ENCODE measurements at regions not wholly inside any gene's neighbourhood (a gene's known extent, or its start where the extent isn't known, plus 50 kb on each side); places are given as distances from the start of the nearest gene placed in this dataset.

DNA sequence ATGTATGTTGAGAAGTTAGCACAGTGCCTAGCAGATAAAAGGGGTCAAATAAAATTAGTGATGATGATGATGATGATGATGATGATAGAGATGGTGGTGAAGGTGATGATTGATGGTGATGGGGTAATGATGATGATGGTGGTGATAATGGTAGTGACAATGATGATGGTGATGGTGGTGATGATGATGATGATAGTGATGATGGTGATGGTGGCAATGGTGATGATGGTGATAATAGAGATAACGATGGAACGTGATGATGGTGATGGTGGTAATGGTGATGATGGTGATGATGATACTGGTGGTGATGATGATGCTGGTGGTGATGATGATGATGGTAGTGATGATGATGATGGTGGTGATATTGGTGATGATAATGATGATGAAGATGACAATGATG is 223.7 kb downstream of the FOXL1 start:
- Histone ChIP-seq H3K4me1 (peaks cover 6% of the 10 kb centered on the region; the same call in 1 of the 3 replicates), H3K9me3 (no peaks in the 10 kb centered on the region), H3K27ac (no peak overlapping the region), H3K4me2 (no peak overlapping the region), H3K4me3 (no peak overlapping the region)
- DNase-seq (ENCODE audit: low read depth in 1 of 2, low spot score in 1 of 2) (no peak), ATAC-seq (no peak), FAIRE-seq (no peak)
- TF ChIP-seq POLR2AphosphoS2 (conservative IDR thresholded peaks at IDR 0.05; ENCODE audit: low read length) (no peak), CEBPB (IDR thresholded peaks at IDR 0.05) (no peak)
- TF ChIP-seq, protein P1, sequence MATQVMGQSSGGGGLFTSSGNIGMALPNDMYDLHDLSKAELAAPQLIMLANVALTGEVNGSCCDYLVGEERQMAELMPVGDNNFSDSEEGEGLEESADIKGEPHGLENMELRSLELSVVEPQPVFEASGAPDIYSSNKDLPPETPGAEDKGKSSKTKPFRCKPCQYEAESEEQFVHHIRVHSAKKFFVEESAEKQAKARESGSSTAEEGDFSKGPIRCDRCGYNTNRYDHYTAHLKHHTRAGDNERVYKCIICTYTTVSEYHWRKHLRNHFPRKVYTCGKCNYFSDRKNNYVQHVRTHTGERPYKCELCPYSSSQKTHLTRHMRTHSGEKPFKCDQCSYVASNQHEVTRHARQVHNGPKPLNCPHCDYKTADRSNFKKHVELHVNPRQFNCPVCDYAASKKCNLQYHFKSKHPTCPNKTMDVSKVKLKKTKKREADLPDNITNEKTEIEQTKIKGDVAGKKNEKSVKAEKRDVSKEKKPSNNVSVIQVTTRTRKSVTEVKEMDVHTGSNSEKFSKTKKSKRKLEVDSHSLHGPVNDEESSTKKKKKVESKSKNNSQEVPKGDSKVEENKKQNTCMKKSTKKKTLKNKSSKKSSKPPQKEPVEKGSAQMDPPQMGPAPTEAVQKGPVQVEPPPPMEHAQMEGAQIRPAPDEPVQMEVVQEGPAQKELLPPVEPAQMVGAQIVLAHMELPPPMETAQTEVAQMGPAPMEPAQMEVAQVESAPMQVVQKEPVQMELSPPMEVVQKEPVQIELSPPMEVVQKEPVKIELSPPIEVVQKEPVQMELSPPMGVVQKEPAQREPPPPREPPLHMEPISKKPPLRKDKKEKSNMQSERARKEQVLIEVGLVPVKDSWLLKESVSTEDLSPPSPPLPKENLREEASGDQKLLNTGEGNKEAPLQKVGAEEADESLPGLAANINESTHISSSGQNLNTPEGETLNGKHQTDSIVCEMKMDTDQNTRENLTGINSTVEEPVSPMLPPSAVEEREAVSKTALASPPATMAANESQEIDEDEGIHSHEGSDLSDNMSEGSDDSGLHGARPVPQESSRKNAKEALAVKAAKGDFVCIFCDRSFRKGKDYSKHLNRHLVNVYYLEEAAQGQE (IDR thresholded peaks at IDR 0.05) = no peak
- WGBS (ENCODE audit: missing lambda C conversion rate) = 42% methylated on average over 2 of the region's 2 CpGs
- POLR2A ChIA-PET = no interaction called here
- CTCF ChIA-PET = interaction anchor here (1.3 to 2.4 kb wide), 2 partner anchors 9 to 261 kb away, joined by 3 to 5 read pairs; no protein-coding TSS in a partner anchor

DNA sequence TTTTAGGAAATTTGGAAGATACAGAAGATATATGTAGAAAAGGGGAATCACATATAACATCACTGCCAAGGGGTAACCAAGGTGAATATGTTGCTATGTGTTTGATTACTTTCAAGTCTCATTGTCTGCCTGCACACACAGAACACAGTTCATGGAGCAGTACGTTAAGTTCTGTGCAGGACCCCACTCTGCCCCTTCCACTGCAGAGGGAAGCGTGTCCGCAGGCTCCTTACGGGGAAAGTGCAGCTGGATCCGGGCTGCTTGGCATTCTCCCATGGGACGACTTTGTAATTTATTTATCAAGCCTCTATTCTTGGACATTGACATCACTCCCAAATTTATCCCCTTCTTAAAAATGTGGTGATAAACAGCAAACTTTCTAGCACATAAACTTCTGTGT is 226.8 kb downstream of the FOXL1 start:
- 73% methylated on average over 6 of the region's 6 CpGs for WGBS (ENCODE audit: missing lambda C conversion rate)
- CTCF ChIA-PET = interaction anchor here (1.9 kb wide), 1 partner anchor 257 kb away, joined by 9 read pairs; no protein-coding TSS in a partner anchor

DNA sequence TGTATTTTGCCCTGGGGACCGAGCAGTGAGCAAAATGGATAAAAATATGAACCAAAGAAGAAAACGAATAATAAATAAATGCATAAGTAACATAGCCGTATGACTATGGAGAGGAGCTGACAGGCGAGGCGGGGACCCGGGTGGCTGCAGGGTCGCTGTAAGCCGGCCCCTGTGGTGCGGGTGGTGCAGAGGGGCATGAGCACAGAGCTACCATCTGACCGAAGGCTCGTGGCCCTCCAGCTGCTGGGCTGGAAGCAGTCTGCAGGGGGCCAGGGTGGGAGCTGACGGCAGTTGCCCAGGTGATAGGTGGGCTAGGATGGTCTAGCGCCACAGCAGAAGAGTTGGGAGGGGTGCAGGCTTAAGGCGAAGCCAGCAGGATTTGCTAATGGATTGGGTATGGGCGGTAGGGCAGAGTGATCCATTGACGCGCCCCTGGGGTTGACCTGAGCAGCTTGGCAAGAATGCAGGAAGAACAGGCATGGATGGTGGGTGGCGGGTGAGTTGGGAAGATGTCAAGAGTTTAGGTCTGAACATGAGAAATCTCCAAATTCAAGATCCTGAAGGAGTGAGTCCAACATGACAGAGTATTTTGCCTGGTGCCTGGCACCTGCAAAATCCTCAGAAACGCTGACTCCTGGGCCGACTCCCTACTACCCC is 228.0 kb downstream of the FOXL1 start:
- CTCF ChIA-PET = interaction anchor here (1.4 to 2.3 kb wide), 5 partner anchors 8 to 256 kb away, joined by 5 to 9 read pairs (median 8); no protein-coding TSS in a partner anchor
- ATAC-seq = no peak
- TF ChIP-seq TFCP2L1 (CRISPR knock-in tag; IDR thresholded peaks at IDR 0.05) (no peak), RFX5 (IDR thresholded peaks at IDR 0.05) (no peak), RAD21 (conservative IDR thresholded peaks at IDR 0.05 in 1 of 2, IDR thresholded peaks at IDR 0.05 in 1 of 2) (no peak), JUN (IDR thresholded peaks at IDR 0.05) (no peak), TP53 (CRISPR knock-in tag; IDR thresholded peaks at IDR 0.05) (no peak), ESRRA (IDR thresholded peaks at IDR 0.05; ENCODE audit: borderline replicate concordance, low read length) (no peak), KDM5A (IDR thresholded peaks at IDR 0.05) (no peak), NFE2L2 (conservative IDR thresholded peaks at IDR 0.05; ENCODE audit: low read length) (no peak), CEBPB (IDR thresholded peaks at IDR 0.05) (no peak), CHD2 (IDR thresholded peaks at IDR 0.05; ENCODE audit: low read length, partially characterized antibody) (no peak)
- TF ChIP-seq, protein P2, sequence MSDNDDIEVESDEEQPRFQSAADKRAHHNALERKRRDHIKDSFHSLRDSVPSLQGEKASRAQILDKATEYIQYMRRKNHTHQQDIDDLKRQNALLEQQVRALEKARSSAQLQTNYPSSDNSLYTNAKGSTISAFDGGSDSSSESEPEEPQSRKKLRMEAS (IDR thresholded peaks at IDR 0.05) = no peak
- TF ChIP-seq, protein P3, sequence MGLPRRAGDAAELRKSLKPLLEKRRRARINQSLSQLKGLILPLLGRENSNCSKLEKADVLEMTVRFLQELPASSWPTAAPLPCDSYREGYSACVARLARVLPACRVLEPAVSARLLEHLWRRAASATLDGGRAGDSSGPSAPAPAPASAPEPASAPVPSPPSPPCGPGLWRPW (IDR thresholded peaks at IDR 0.05) = no peak
- TF ChIP-seq, protein P4, sequence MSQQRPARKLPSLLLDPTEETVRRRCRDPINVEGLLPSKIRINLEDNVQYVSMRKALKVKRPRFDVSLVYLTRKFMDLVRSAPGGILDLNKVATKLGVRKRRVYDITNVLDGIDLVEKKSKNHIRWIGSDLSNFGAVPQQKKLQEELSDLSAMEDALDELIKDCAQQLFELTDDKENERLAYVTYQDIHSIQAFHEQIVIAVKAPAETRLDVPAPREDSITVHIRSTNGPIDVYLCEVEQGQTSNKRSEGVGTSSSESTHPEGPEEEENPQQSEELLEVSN (IDR thresholded peaks at IDR 0.05; ENCODE audit: borderline replicate concordance, low read depth) = no peak
- TF ChIP-seq, protein P5, sequence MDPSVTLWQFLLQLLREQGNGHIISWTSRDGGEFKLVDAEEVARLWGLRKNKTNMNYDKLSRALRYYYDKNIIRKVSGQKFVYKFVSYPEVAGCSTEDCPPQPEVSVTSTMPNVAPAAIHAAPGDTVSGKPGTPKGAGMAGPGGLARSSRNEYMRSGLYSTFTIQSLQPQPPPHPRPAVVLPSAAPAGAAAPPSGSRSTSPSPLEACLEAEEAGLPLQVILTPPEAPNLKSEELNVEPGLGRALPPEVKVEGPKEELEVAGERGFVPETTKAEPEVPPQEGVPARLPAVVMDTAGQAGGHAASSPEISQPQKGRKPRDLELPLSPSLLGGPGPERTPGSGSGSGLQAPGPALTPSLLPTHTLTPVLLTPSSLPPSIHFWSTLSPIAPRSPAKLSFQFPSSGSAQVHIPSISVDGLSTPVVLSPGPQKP (IDR thresholded peaks at IDR 0.05; ENCODE audit: low read depth, low read length) = no peak
- TF ChIP-seq, protein P6, sequence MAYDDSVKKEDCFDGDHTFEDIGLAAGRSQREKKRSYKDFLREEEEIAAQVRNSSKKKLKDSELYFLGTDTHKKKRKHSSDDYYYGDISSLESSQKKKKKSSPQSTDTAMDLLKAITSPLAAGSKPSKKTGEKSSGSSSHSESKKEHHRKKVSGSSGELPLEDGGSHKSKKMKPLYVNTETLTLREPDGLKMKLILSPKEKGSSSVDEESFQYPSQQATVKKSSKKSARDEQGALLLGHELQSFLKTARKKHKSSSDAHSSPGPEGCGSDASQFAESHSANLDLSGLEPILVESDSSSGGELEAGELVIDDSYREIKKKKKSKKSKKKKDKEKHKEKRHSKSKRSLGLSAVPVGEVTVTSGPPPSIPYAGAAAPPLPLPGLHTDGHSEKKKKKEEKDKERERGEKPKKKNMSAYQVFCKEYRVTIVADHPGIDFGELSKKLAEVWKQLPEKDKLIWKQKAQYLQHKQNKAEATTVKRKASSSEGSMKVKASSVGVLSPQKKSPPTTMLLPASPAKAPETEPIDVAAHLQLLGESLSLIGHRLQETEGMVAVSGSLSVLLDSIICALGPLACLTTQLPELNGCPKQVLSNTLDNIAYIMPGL (CRISPR knock-in tag; IDR thresholded peaks at IDR 0.05; ENCODE audit: borderline replicate concordance) = no peak

More for the DNA sequence above, 226.8 kb downstream of the FOXL1 start:
- DNase-seq (ENCODE audit: low read depth in 1 of 2, low spot score in 1 of 2) (no peak), FAIRE-seq (no peak), ATAC-seq (no peak)
- TF ChIP-seq TP53 (CRISPR knock-in tag; IDR thresholded peaks at IDR 0.05) (no peak), RFX5 (IDR thresholded peaks at IDR 0.05) (no peak), RARB (CRISPR knock-in tag; IDR thresholded peaks at IDR 0.05) (no peak), HDAC2 (IDR thresholded peaks at IDR 0.05) (no peak), KDM5A (IDR thresholded peaks at IDR 0.05) (no peak), MYC (IDR thresholded peaks at IDR 0.05; ENCODE audit: borderline replicate concordance, low read length) (no peak), HOXA7 (CRISPR knock-in tag; IDR thresholded peaks at IDR 0.05) (no peak), CHD2 (IDR thresholded peaks at IDR 0.05; ENCODE audit: low read length, partially characterized antibody) (no peak)
- TF ChIP-seq, protein P7, sequence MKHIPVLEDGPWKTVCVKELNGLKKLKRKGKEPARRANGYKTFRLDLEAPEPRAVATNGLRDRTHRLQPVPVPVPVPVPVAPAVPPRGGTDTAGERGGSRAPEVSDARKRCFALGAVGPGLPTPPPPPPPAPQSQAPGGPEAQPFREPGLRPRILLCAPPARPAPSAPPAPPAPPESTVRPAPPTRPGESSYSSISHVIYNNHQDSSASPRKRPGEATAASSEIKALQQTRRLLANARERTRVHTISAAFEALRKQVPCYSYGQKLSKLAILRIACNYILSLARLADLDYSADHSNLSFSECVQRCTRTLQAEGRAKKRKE (CRISPR knock-in tag; IDR thresholded peaks at IDR 0.05; ENCODE audit: low read depth) = no peak
- TF ChIP-seq, protein P8, sequence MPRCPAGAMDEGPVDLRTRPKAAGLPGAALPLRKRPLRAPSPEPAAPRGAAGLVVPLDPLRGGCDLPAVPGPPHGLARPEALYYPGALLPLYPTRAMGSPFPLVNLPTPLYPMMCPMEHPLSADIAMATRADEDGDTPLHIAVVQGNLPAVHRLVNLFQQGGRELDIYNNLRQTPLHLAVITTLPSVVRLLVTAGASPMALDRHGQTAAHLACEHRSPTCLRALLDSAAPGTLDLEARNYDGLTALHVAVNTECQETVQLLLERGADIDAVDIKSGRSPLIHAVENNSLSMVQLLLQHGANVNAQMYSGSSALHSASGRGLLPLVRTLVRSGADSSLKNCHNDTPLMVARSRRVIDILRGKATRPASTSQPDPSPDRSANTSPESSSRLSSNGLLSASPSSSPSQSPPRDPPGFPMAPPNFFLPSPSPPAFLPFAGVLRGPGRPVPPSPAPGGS (IDR thresholded peaks at IDR 0.05) = no peak
- H3K27ac ChIP-seq = no peak overlapping the region
- no peak overlapping the region for H3K4me3 ChIP-seq
- H3K4me1 ChIP-seq = peaks cover 15% of the 10 kb centered on the region
- no peak overlapping the region for H3K4me2 ChIP-seq
- no peaks in the 10 kb centered on the region for H3K9me3 ChIP-seq
- POLR2A ChIA-PET = no interaction called here

More for the DNA sequence above, 228.0 kb downstream of the FOXL1 start:
- H3K4me1 ChIP-seq = peaks cover 16% of the 10 kb centered on the region
- no peak for FAIRE-seq
- POLR2A ChIA-PET = no interaction called here
- DNase-seq (ENCODE audit: low read depth in 1 of 2, low spot score in 1 of 2) = no peak
- no peak overlapping the region for H3K4me3 ChIP-seq
- 84% methylated on average over 19 of the region's 20 CpGs for WGBS (ENCODE audit: missing lambda C conversion rate)
- no peak overlapping the region for H3K4me2 ChIP-seq
- no peak overlapping the region for H3K27ac ChIP-seq
- H3K9me3 ChIP-seq = no peaks in the 10 kb centered on the region

All from A549 (cell line).